Immature natural killer cell (primary cell): ENCODE measurements at regions not wholly inside any gene's neighbourhood (a gene's known extent, or its start where the extent isn't known, plus 50 kb on each side); places are given as distances from the start of the nearest gene placed in this dataset.
A peak's percentile ranks its signal among the peaks of the same experiment; 100 is the strongest.

Source experiments
- DNase-seq, 3 donors: peaks; one replicate each; pipeline ENCODE4 v3.0.0; 2022; ENCODE audit warnings: mixed read lengths in 1 of 3
- H3K27ac Mint-ChIP-seq, 6 donors: one replicate each; pipeline ENCODE4 v1.8.0; 2020; ENCODE audit warnings: mixed read lengths in 6 of 6, mild to moderate bottlenecking in 5 of 6, inconsistent platforms in 4 of 6, moderate library complexity in 3 of 6
- H3K27me3 Mint-ChIP-seq, 3 donors: one replicate each; pipeline ENCODE4 v1.8.0; 2020 to 2021; ENCODE audit warnings: low read depth in 3 of 3, mild to moderate bottlenecking in 3 of 3, mixed read lengths in 3 of 3, moderate library complexity in 3 of 3, inconsistent platforms in 1 of 3
- H3K36me3 Mint-ChIP-seq, 3 donors: one replicate each; pipeline ENCODE4 v1.8.0; 2020; ENCODE audit warnings: mixed read lengths in 3 of 3, inconsistent platforms in 2 of 3, mild to moderate bottlenecking in 2 of 3
- H3K4me1 Mint-ChIP-seq, 2 donors: one replicate each; pipeline ENCODE4 v1.8.0; 2020; ENCODE audit warnings: inconsistent platforms in 2 of 2, mild to moderate bottlenecking in 2 of 2, mixed read lengths in 2 of 2, moderate library complexity in 1 of 2
- H3K4me3 Mint-ChIP-seq, 5 donors: one replicate each; pipeline ENCODE4 v1.8.0; 2020; ENCODE audit warnings: mild to moderate bottlenecking in 5 of 5, mixed read lengths in 5 of 5, inconsistent platforms in 3 of 5, moderate library complexity in 3 of 5
- H3K9me3 Mint-ChIP-seq, 6 donors: one replicate each; pipeline ENCODE4 v1.8.0; 2020; ENCODE audit warnings: mild to moderate bottlenecking in 6 of 6, mixed read lengths in 6 of 6, inconsistent platforms in 4 of 6, moderate library complexity in 3 of 6

GRCh38 chr17:77354670-77355455 lies 214.1 kb downstream of the SEC14L1 start:
- Mint-ChIP-seq H3K9me3 (peaks cover 0 to 2% (median 0%) of the 10 kb centered on the region in 6 donors), H3K27me3 (peaks cover 22 to 40% (median 38%) of the 10 kb centered on the region in 3 donors), H3K4me3 (no peak overlapping the region), H3K36me3 (no peaks in the 10 kb centered on the region), H3K4me1 (peaks cover 11 to 12% of the 10 kb centered on the region in 2 donors), H3K27ac (peak overlapping the region in 2 of 6 donors; percentile 57 to 67)
- peak in 2 of 3 donors; percentile 19 to 25 for DNase-seq

DNA sequence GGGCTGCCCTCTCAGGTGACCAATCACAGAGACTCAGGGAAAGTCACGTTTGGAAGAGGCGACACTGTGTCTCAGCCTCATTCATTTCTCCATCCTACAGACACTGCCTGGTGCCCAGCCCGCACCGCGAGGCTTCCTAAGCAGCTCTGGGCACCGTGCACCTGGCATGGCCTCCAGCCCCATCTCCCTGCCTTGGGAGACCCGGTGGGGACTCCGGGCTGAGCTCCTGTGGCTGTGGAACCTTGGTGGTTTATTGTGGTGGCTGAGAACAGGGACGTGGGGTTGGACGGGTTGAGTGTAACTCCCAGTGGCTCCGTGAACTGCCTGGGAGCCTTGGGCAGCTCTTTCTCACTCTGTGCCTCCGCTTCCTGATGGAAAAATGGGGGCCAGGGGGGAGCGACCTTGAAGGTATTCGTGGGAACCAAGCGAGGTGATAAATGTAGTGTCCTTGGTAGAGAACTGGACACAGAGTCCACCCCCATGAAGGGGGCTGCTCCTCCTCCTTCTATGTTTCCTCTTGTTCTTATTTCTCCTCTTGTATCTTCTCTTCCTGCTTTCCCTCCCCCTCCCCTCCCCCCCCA lies 215.4 kb downstream of the SEC14L1 start:
- Mint-ChIP-seq H3K4me1 (peaks cover 8 to 12% of the 10 kb centered on the region in 2 donors), H3K4me3 (no peak overlapping the region), H3K27ac (peak overlapping the region in 3 of 6 donors; percentile 74 to 80 (median 79))

GRCh38 chr17:77356690-77357201 lies 216.0 kb downstream of the SEC14L1 start:
- H3K9me3 Mint-ChIP-seq: peaks cover 0 to 2% (median 0%) of the 10 kb centered on the region in 6 donors
- no peaks in the 10 kb centered on the region for H3K36me3 Mint-ChIP-seq
- peak overlapping the region in 3 of 6 donors; percentile 74 to 80 (median 79) for H3K27ac Mint-ChIP-seq
- peaks cover 8 to 12% of the 10 kb centered on the region in 2 donors for H3K4me1 Mint-ChIP-seq
- DNase-seq: no peak
- peak overlapping the region in 1 of 5 donors; percentile 42 for H3K4me3 Mint-ChIP-seq
- peaks cover 22 to 37% (median 36%) of the 10 kb centered on the region in 3 donors for H3K27me3 Mint-ChIP-seq

More for the DNA sequence above, 215.4 kb downstream of the SEC14L1 start:
- peaks cover 22 to 39% (median 38%) of the 10 kb centered on the region in 3 donors for H3K27me3 Mint-ChIP-seq
- DNase-seq: peak in 2 of 3 donors; percentile 22 to 30
- peaks cover 0 to 2% (median 0%) of the 10 kb centered on the region in 6 donors for H3K9me3 Mint-ChIP-seq
- H3K36me3 Mint-ChIP-seq: no peaks in the 10 kb centered on the region

GRCh38 chr17:77358801-77359200 lies 218.0 kb downstream of the SEC14L1 start:
- no peak for DNase-seq
- Mint-ChIP-seq H3K27ac (no peak overlapping the region), H3K36me3 (no peaks in the 10 kb centered on the region)

GRCh38 chr17:77359236-77359635 lies 218.5 kb downstream of the SEC14L1 start:
- no peak for DNase-seq
- Mint-ChIP-seq H3K4me3 (no peak overlapping the region), H3K4me1 (peaks cover 8 to 24% of the 10 kb centered on the region in 2 donors), H3K9me3 (peaks cover 0 to 2% (median 0%) of the 10 kb centered on the region in 6 donors), H3K27ac (no peak overlapping the region), H3K27me3 (peaks cover 20 to 36% (median 27%) of the 10 kb centered on the region in 3 donors), H3K36me3 (no peaks in the 10 kb centered on the region)

More at GRCh38 chr17:77358801-77359200, 218.0 kb downstream of the SEC14L1 start:
- Mint-ChIP-seq H3K4me1 (peaks cover 8 to 22% of the 10 kb centered on the region in 2 donors), H3K9me3 (peaks cover 0 to 2% (median 0%) of the 10 kb centered on the region in 6 donors), H3K4me3 (no peak overlapping the region), H3K27me3 (peaks cover 22 to 36% (median 28%) of the 10 kb centered on the region in 3 donors)

GRCh38 chr17:77361986-77362620 lies 221.3 kb downstream of the SEC14L1 start:
- Mint-ChIP-seq H3K4me1 (peaks cover 12 to 27% of the 10 kb centered on the region in 2 donors), H3K27ac (no peak overlapping the region), H3K36me3 (peaks cover 0 to 5% (median 0%) of the 10 kb centered on the region in 3 donors), H3K4me3 (no peak overlapping the region), H3K27me3 (peaks cover 7 to 15% (median 7%) of the 10 kb centered on the region in 3 donors), H3K9me3 (peaks cover 0 to 2% (median 0%) of the 10 kb centered on the region in 6 donors)
- DNase-seq: no peak

GRCh38 chr17:77363821-77364361 lies 223.1 kb downstream of the SEC14L1 start:
- peak overlapping the region in 2 of 6 donors; percentile 37 to 50 for H3K27ac Mint-ChIP-seq
- peaks cover 0 to 5% (median 0%) of the 10 kb centered on the region in 3 donors for H3K36me3 Mint-ChIP-seq
- H3K9me3 Mint-ChIP-seq: no peaks in the 10 kb centered on the region
- H3K27me3 Mint-ChIP-seq: peaks cover 0 to 4% (median 2%) of the 10 kb centered on the region in 3 donors
- DNase-seq: no peak
- peaks cover 11 to 24% of the 10 kb centered on the region in 2 donors for H3K4me1 Mint-ChIP-seq
- H3K4me3 Mint-ChIP-seq: no peak overlapping the region

- peaks cover 0 to 5% (median 0%) of the 10 kb centered on the region in 3 donors for H3K36me3 Mint-ChIP-seq
- no peaks in the 10 kb centered on the region for H3K9me3 Mint-ChIP-seq
- no peak overlapping the region for H3K4me3 Mint-ChIP-seq
- H3K4me1 Mint-ChIP-seq: peaks cover 14 to 24% of the 10 kb centered on the region in 2 donors
- peaks cover under 1 to 2% (median 2%) of the 10 kb centered on the region in 3 donors for H3K27me3 Mint-ChIP-seq
- no peak for DNase-seq
- H3K27ac Mint-ChIP-seq: peak overlapping the region in 1 of 6 donors; percentile 50
Measured at GRCh38 chr17:77364381-77364911, 223.7 kb downstream of the SEC14L1 start.

DNA sequence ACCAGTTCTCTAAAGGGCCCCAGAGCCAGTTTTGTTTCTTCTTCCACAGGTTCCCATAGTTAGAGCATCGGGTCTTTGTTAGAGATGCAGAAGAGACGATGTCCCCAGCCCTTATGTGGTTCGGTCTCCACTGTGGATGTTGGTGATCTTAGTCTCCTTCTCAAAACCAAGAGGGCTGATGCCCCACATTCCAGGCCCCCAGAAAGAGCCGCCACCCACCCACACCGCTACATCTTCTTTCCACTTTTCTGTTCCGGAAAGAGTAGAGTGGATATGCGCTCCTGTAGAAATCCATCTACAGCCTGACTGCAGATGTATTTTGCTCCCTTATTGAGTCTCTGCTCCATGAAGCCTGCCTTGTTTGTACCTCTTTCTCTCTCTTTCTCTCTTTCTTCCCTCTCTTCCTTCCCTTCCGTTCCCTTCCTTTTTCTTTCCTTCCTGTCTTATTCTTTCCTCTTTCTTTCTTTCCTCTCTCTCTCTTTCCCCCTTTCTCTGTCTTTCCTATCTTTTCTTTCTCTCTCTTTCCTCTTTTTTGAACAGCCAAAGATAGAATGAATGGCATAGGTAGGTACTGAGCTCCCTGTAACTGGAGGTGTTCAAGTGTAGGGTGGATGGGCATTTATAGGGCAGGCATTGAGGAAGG lies 224.3 kb downstream of the SEC14L1 start:
- DNase-seq: no peak
- Mint-ChIP-seq H3K4me3 (peak overlapping the region in 1 of 5 donors; percentile 9), H3K27ac (no peak overlapping the region), H3K36me3 (peaks cover 0 to 5% (median 0%) of the 10 kb centered on the region in 3 donors), H3K4me1 (peaks cover 14 to 26% of the 10 kb centered on the region in 2 donors), H3K9me3 (no peaks in the 10 kb centered on the region), H3K27me3 (peaks cover 0 to 2% (median 2%) of the 10 kb centered on the region in 3 donors)

- H3K9me3 Mint-ChIP-seq: no peaks in the 10 kb centered on the region
- H3K27me3 Mint-ChIP-seq: peaks cover 0 to 2% (median 2%) of the 10 kb centered on the region in 3 donors
- peaks cover 0 to 5% (median 0%) of the 10 kb centered on the region in 3 donors for H3K36me3 Mint-ChIP-seq
- H3K4me1 Mint-ChIP-seq: peaks cover 18 to 32% of the 10 kb centered on the region in 2 donors
- H3K4me3 Mint-ChIP-seq: no peak overlapping the region
- no peak overlapping the region for H3K27ac Mint-ChIP-seq
- DNase-seq: no peak
Measured at GRCh38 chr17:77365584-77366186, 224.9 kb downstream of the SEC14L1 start.

DNA sequence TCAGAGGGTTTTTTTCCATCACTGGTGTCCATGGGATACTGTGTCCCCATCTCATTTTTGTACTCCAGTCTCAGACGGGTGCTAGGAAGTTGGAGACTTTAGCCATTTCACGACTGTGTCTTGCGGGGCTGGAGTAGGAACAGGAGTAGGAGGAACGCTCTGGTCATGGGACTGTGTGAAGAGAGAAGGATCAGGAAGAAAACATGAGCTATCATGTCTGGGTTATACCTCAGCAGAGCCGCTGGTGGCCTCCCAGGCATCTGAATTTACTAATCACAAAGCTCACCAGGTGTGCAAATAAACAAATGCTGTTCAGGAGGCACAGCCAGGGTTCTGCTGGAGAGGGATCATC lies 225.4 kb downstream of the SEC14L1 start:
- no peak overlapping the region for H3K4me3 Mint-ChIP-seq
- H3K27me3 Mint-ChIP-seq: peaks cover 0 to 2% (median 2%) of the 10 kb centered on the region in 3 donors
- no peaks in the 10 kb centered on the region for H3K9me3 Mint-ChIP-seq
- peaks cover 0 to 5% (median 0%) of the 10 kb centered on the region in 3 donors for H3K36me3 Mint-ChIP-seq
- H3K27ac Mint-ChIP-seq: no peak overlapping the region
- no peak for DNase-seq
- H3K4me1 Mint-ChIP-seq: peaks cover 23 to 37% of the 10 kb centered on the region in 2 donors

DNA sequence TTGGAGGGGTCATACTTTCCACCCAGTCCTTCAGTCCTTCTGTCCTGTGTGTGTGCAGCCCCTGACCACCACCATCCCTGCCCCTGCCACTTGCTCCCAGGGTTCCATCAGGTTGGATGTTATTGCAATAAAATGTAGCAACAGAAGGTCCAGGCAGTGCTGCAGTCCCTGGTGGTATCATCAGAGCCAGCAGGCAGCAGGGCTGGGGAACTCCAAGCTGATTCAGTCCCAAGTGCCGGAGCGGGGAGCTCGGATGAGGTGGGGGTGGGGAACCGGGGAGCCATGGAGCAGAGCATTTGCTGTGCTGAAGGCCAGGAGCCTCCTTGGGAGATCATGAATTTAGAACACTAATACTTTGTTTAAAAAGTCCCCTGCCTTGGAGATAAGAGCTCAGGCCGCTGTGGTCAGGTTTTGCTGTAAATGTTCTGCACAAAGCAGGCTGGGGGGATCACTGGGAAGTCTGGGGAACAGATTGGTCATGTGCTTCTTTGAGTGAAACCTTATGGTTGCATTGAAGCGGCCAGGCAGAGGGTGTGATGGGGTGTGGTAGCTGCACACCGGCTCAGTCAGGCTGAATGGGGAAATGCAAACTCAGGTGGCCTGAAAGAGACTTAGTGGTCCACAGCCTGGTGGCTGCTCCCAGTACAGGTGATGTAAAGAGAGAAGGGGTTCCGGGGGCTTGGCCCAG lies 225.9 kb downstream of the SEC14L1 start:
- DNase-seq: no peak
- H3K4me3 Mint-ChIP-seq: no peak overlapping the region
- no peaks in the 10 kb centered on the region for H3K9me3 Mint-ChIP-seq
- no peak overlapping the region for H3K27ac Mint-ChIP-seq
- peaks cover 28 to 42% of the 10 kb centered on the region in 2 donors for H3K4me1 Mint-ChIP-seq
- peaks cover 0 to 2% (median 2%) of the 10 kb centered on the region in 3 donors for H3K27me3 Mint-ChIP-seq
- peaks cover 0 to 5% (median 0%) of the 10 kb centered on the region in 3 donors for H3K36me3 Mint-ChIP-seq
